PC-9 (cell line): ENCODE measurements at regions not wholly inside any gene's neighbourhood (a gene's known extent, or its start where the extent isn't known, plus 50 kb on each side); places are given as distances from the start of the nearest gene placed in this dataset.

ENCODE experiments used
- BruUV-seq: library from RNA; stranded (reverse); fragments of 400-500 nt; replicated peaks from 2 replicates; lab custom pipeline; 2021; lab: Mats Ljungman, UMichigan
- CTCF ChIA-PET: fragments of 300-600 bp; sonication (Branson Sonifier 250); formaldehyde crosslinking; loops from one replicate; lab custom pipeline; 2022; ENCODE audit warnings: antibody characterized with exemption; lab: Charles Lee
- POLR2A ChIA-PET: fragments of 300-600 bp; sonication (Branson Sonifier 250); formaldehyde crosslinking; loops from one replicate; lab custom pipeline; 2022; ENCODE audit warnings: antibody characterized with exemption; ENCODE audit not compliant: unreplicated experiment; lab: Charles Lee
- DNase-seq, 2 experiments: peaks; one replicate each; pipeline versions ENCODE4 v3.0.0 to v3.0.0-alpha.2; 2015 to 2022; ENCODE audit warnings: mixed read lengths in 1 of 2
- H2AFZ ChIP-seq: fragments of 200-600 bp; sonication (generic); 2 replicates; pipeline ENCODE4 v1.8.1; 2017; ENCODE audit warnings: antibody characterized with exemption
- H3F3A ChIP-seq: fragments of 200-600 bp; sonication (generic); 2 replicates; pipeline ENCODE4 v1.8.1; 2017; ENCODE audit warnings: antibody characterized with exemption, mild to moderate bottlenecking, low read depth; ENCODE audit not compliant: insufficient read depth
- H3K27ac ChIP-seq: fragments of 200-600 bp; sonication (generic); 2 replicates; pipeline ENCODE4 v1.6.1; 2016; ENCODE audit warnings: mixed run types
- H3K27me3 ChIP-seq: fragments of 200-600 bp; sonication (generic); 2 replicates; pipeline ENCODE4 v1.6.1; 2016; ENCODE audit warnings: low read depth, mixed run types; ENCODE audit not compliant: insufficient read depth
- H3K36me3 ChIP-seq: fragments of 200-600 bp; sonication (generic); 2 replicates; pipeline ENCODE4 v1.6.1; 2016; ENCODE audit warnings: low read depth, mixed run types
- H3K4me1 ChIP-seq: fragments of 200-600 bp; sonication (generic); replicated peaks from 2 replicates; pipeline ENCODE4 v1.6.1; 2016; ENCODE audit warnings: mixed run types; ENCODE audit not compliant: insufficient read depth
- H3K4me2 ChIP-seq: fragments of 200-600 bp; sonication (generic); 2 replicates; pipeline ENCODE4 v1.6.1; 2017; ENCODE audit warnings: mixed run types
- H3K4me3 ChIP-seq: fragments of 200-600 bp; sonication (generic); 2 replicates; pipeline ENCODE4 v1.6.1; 2016; ENCODE audit warnings: mixed run types
- H3K79me2 ChIP-seq: fragments of 200-600 bp; sonication (generic); 2 replicates; pipeline ENCODE4 v1.6.1; 2017; ENCODE audit warnings: low read depth, mixed run types
- H3K9me2 ChIP-seq: fragments of 200-600 bp; sonication (generic); 2 replicates; pipeline ENCODE4 v1.8.1; 2017; ENCODE audit warnings: mild to moderate bottlenecking; ENCODE audit not compliant: insufficient read depth
- H3K9me3 ChIP-seq: fragments of 200-600 bp; sonication (generic); 2 replicates; pipeline ENCODE4 v1.8.1; 2016; ENCODE audit warnings: low read depth; ENCODE audit not compliant: insufficient read depth
- H4K20me1 ChIP-seq: fragments of 200-600 bp; sonication (generic); 2 replicates; pipeline ENCODE4 v1.8.1; 2017; ENCODE audit not compliant: insufficient read depth
- CTCF ChIP-seq: fragments of 200-600 bp; sonication (generic); conservative IDR thresholded peaks from 2 replicates; pipeline ENCODE4 v1.6.1; 2017; ENCODE audit warnings: mixed run types, antibody characterized with exemption, mild to moderate bottlenecking, moderate library complexity
- EZH2 ChIP-seq: fragments of 200-600 bp; sonication (generic); IDR thresholded peaks from 2 replicates; pipeline ENCODE4 v1.8.0; 2017; ENCODE audit warnings: antibody characterized with exemption, low read depth
- intact Hi-C: fragments of 100-400 bp; cut with micrococcal nuclease; formaldehyde crosslinking; loops from one replicate; pipeline ENCODE4 v1.10.0; 2022; ENCODE audit not compliant: unreplicated experiment

GRCh38 chr1:50295566-50295965, 127.7 kb downstream of the DMRTA2 start:
- H2AFZ ChIP-seq: no peak overlapping the region
- no peaks in the 10 kb centered on the region for H3K79me2 ChIP-seq
- 0 out of 2 replicates have a peak, but pooled peaks cover 6% of the 10 kb centered on the region for H3K27me3 ChIP-seq
- no peaks in the 10 kb centered on the region for H4K20me1 ChIP-seq
- no peak overlapping the region for H3K4me2 ChIP-seq
- H3K9me3 ChIP-seq: no peaks in the 10 kb centered on the region
- intact Hi-C loops: no loop called here
- H3K4me3 ChIP-seq: no peak overlapping the region
- no peak overlapping the region for H3K27ac ChIP-seq
- no peaks in the 10 kb centered on the region for H3K36me3 ChIP-seq
- DNase-seq: no peak
- no peaks in the 10 kb centered on the region for H3K9me2 ChIP-seq
- no TSS peak for BruUV-seq
- CTCF ChIA-PET: no interaction called here
- H3F3A ChIP-seq: no peaks in the 10 kb centered on the region
- no peak for TF ChIP-seq CTCF
- TF ChIP-seq EZH2: no peak
- POLR2A ChIA-PET: no interaction called here
- no peaks in the 10 kb centered on the region for H3K4me1 ChIP-seq

GRCh38 chr1:50292276-50292675, 131.0 kb downstream of the DMRTA2 start:
- intact Hi-C loops: no loop called here
- no TSS peak for BruUV-seq
- H3K4me2 ChIP-seq: no peak overlapping the region
- H3K9me3 ChIP-seq: no peaks in the 10 kb centered on the region
- no peaks in the 10 kb centered on the region for H3K36me3 ChIP-seq
- no peaks in the 10 kb centered on the region for H3K4me1 ChIP-seq
- ChIA-PET CTCF (no interaction called here), POLR2A (no interaction called here)
- H3K79me2 ChIP-seq: no peaks in the 10 kb centered on the region
- H3K27ac ChIP-seq: no peak overlapping the region
- no peaks in the 10 kb centered on the region for H4K20me1 ChIP-seq
- H3K4me3 ChIP-seq: no peak overlapping the region
- H3F3A ChIP-seq: no peaks in the 10 kb centered on the region
- H3K9me2 ChIP-seq: no peaks in the 10 kb centered on the region
- no peak for TF ChIP-seq EZH2
- TF ChIP-seq CTCF: no peak
- H3K27me3 ChIP-seq: no peaks in the 10 kb centered on the region
- no peak overlapping the region for H2AFZ ChIP-seq
- no peak for DNase-seq

GRCh38 chr1:50289495-50289894, 133.7 kb downstream of the DMRTA2 start:
- Histone ChIP-seq H3K4me3 (no peak overlapping the region), H3K79me2 (no peaks in the 10 kb centered on the region), H3K27me3 (no peaks in the 10 kb centered on the region), H3K27ac (no peak overlapping the region), H3K9me2 (no peaks in the 10 kb centered on the region), H3K36me3 (no peaks in the 10 kb centered on the region), H3K4me2 (no peak overlapping the region), H4K20me1 (no peaks in the 10 kb centered on the region), H2AFZ (no peak overlapping the region), H3K4me1 (no peaks in the 10 kb centered on the region), H3K9me3 (no peaks in the 10 kb centered on the region), H3F3A (no peaks in the 10 kb centered on the region)
- BruUV-seq: no TSS peak
- CTCF ChIA-PET: no interaction called here
- POLR2A ChIA-PET: no interaction called here
- intact Hi-C loops: no loop called here
- TF ChIP-seq EZH2 (no peak), CTCF (no peak)
- no peak for DNase-seq
